Breast epithelium (tissue), 4 donors: ENCODE measurements at regions not wholly inside any gene's neighbourhood (a gene's known extent, or its start where the extent isn't known, plus 50 kb on each side); places are given as distances from the start of the nearest gene placed in this dataset.

Source experiments
- DNase-seq, 2 donors: peaks; one replicate each; pipeline ENCODE4 v3.0.0-alpha.2; 2019; ENCODE audit warnings: low spot score in 2 of 2
- H3K27ac ChIP-seq, 2 donors: fragments of 200-600 bp; sonication (generic) in 1 of 2; one replicate each; pipeline ENCODE4 v1.5.1; 2016 to 2019; ENCODE audit warnings: mild to moderate bottlenecking in 1 of 2
- H3K27me3 ChIP-seq, 2 donors: fragments of 200-600 bp; sonication (generic) in 1 of 2; one replicate each; pipeline versions ENCODE4 v1.5.1 to v1.6.0; 2017 to 2019; ENCODE audit warnings: control low read depth in 1 of 2, mild to moderate bottlenecking in 1 of 2
- H3K36me3 ChIP-seq: fragments of 200-600 bp; one replicate; pipeline ENCODE4 v1.5.1; 2019
- H3K4me1 ChIP-seq, 2 donors: fragments of 200-600 bp; sonication (generic); one replicate each; pipeline ENCODE4 v1.5.1; 2016 to 2019; ENCODE audit warnings: control low read depth in 1 of 2
- H3K4me3 ChIP-seq, 3 donors: fragments of 200-600 bp; sonication (generic); 1 replicate in 2 of 3; 2 replicates in 1 of 3; pipeline ENCODE4 v1.5.1; 2016 to 2019; ENCODE audit warnings: mild to moderate bottlenecking in 3 of 3, moderate library complexity in 2 of 3
- H3K9me3 ChIP-seq, 2 donors: fragments of 200-600 bp; sonication (generic) in 1 of 2; one replicate each; pipeline ENCODE4 v1.5.1; 2016 to 2019; ENCODE audit warnings: control low read depth in 1 of 2
- CTCF ChIP-seq, 3 donors: fragments of 450-650 bp; IDR thresholded peaks; one replicate each; pipeline ENCODE4 v1.5.1; 2016 to 2017; ENCODE audit warnings: antibody characterized with exemption in 3 of 3, mild to moderate bottlenecking in 3 of 3, moderate library complexity in 3 of 3
- POLR2A ChIP-seq: fragments of 450-650 bp; IDR thresholded peaks from one replicate; pipeline ENCODE4 v1.6.1; 2016; ENCODE audit warnings: antibody characterized with exemption, mild to moderate bottlenecking, moderate library complexity
- POLR2AphosphoS5 ChIP-seq, 3 donors: sonication (generic); formaldehyde crosslinking; IDR thresholded peaks; one replicate each; pipeline ENCODE4 v1.6.1; 2017; ENCODE audit warnings: antibody characterized with exemption in 3 of 3
- intact Hi-C: fragments of 100-400 bp; cut with DNase I; formaldehyde crosslinking; loops from one replicate; pipeline ENCODE4 v1.15.1; 2023; ENCODE audit warnings: low total_unique reads

GRCh38 chr6:55651015-55651414, 72.0 kb upstream of the HMGCLL1 start:
- peaks cover 0 to 5% of the 10 kb centered on the region in 2 donors for H3K9me3 ChIP-seq
- H3K27ac ChIP-seq, result no peak overlapping the region
- H3K27me3 ChIP-seq, result no peaks in the 10 kb centered on the region
- no peak overlapping the region for H3K4me3 ChIP-seq
- no peaks in the 10 kb centered on the region for H3K36me3 ChIP-seq
- intact Hi-C loops, result no loop called here
- TF ChIP-seq POLR2A, result no peak
- TF ChIP-seq POLR2AphosphoS5 (IDR thresholded peaks at IDR 0.05), result no peak
- no peak for TF ChIP-seq CTCF (IDR thresholded peaks at IDR 0.05)
- no peak for DNase-seq
- no peaks in the 10 kb centered on the region for H3K4me1 ChIP-seq

- intact Hi-C loops, result no loop called here
- no peak overlapping the region for H3K4me3 ChIP-seq
- no peaks in the 10 kb centered on the region for H3K36me3 ChIP-seq
- peaks cover 0 to 10% of the 10 kb centered on the region in 2 donors for H3K9me3 ChIP-seq
- DNase-seq, result no peak
- TF ChIP-seq POLR2A, result no peak
- H3K4me1 ChIP-seq, result no peaks in the 10 kb centered on the region
- H3K27ac ChIP-seq, result no peak overlapping the region
- no peaks in the 10 kb centered on the region for H3K27me3 ChIP-seq
Measured at GRCh38 chr6:55643861-55644260, 64.9 kb upstream of the HMGCLL1 start.

- no peak for TF ChIP-seq POLR2AphosphoS5 (IDR thresholded peaks at IDR 0.05)
- no peak for TF ChIP-seq POLR2A
- TF ChIP-seq CTCF (IDR thresholded peaks at IDR 0.05), result no peak
Measured at GRCh38 chr6:55642366-55642765, 63.4 kb upstream of the HMGCLL1 start.

GRCh38 chr6:55636406-55637102, 57.6 kb upstream of the HMGCLL1 start:
- DNase-seq, result no peak
- no peaks in the 10 kb centered on the region for H3K4me1 ChIP-seq
- H3K27me3 ChIP-seq, result no peaks in the 10 kb centered on the region
- TF ChIP-seq CTCF (IDR thresholded peaks at IDR 0.05) (no peak), POLR2A (no peak), POLR2AphosphoS5 (IDR thresholded peaks at IDR 0.05) (no peak)
- intact Hi-C loops, result no loop called here
- no peaks in the 10 kb centered on the region for H3K9me3 ChIP-seq
- no peak overlapping the region for H3K27ac ChIP-seq
- H3K36me3 ChIP-seq, result no peaks in the 10 kb centered on the region
- H3K4me3 ChIP-seq, result no peak overlapping the region

More at GRCh38 chr6:55642366-55642765, 63.4 kb upstream of the HMGCLL1 start:
- H3K36me3 ChIP-seq, result no peaks in the 10 kb centered on the region
- DNase-seq, result no peak
- no peaks in the 10 kb centered on the region for H3K4me1 ChIP-seq
- no peaks in the 10 kb centered on the region for H3K27me3 ChIP-seq
- no peak overlapping the region for H3K27ac ChIP-seq
- H3K4me3 ChIP-seq, result no peak overlapping the region
- peaks cover 0 to 10% of the 10 kb centered on the region in 2 donors for H3K9me3 ChIP-seq
- intact Hi-C loops, result no loop called here

GRCh38 chr6:55633471-55633870, 54.5 kb upstream of the HMGCLL1 start:
- intact Hi-C loops, result no loop called here
- H3K36me3 ChIP-seq, result no peaks in the 10 kb centered on the region
- H3K27me3 ChIP-seq, result no peaks in the 10 kb centered on the region
- DNase-seq, result no peak
- H3K4me3 ChIP-seq, result no peak overlapping the region
- no peaks in the 10 kb centered on the region for H3K9me3 ChIP-seq
- no peak overlapping the region for H3K27ac ChIP-seq
- no peaks in the 10 kb centered on the region for H3K4me1 ChIP-seq
- no peak for TF ChIP-seq CTCF (IDR thresholded peaks at IDR 0.05)
- TF ChIP-seq POLR2AphosphoS5 (IDR thresholded peaks at IDR 0.05), result no peak
- no peak for TF ChIP-seq POLR2A

- intact Hi-C loops, result no loop called here
- no peak overlapping the region for H3K4me3 ChIP-seq
- H3K36me3 ChIP-seq, result no peaks in the 10 kb centered on the region
- TF ChIP-seq CTCF (IDR thresholded peaks at IDR 0.05) (no peak), POLR2AphosphoS5 (IDR thresholded peaks at IDR 0.05) (no peak), POLR2A (no peak)
- H3K9me3 ChIP-seq, result no peaks in the 10 kb centered on the region
- H3K27ac ChIP-seq, result no peak overlapping the region
- H3K27me3 ChIP-seq, result no peaks in the 10 kb centered on the region
- no peaks in the 10 kb centered on the region for H3K4me1 ChIP-seq
- no peak for DNase-seq
Measured at GRCh38 chr6:55632953-55633352, 54.0 kb upstream of the HMGCLL1 start.
